Cardiac fibroblast (primary cell): ENCODE measurements at regions not wholly inside any gene's neighbourhood (a gene's known extent, or its start where the extent isn't known, plus 50 kb on each side); places are given as distances from the start of the nearest gene placed in this dataset.

ENCODE experiments used
- DNase-seq, 2 donors: peaks; one replicate each; pipeline versions ENCODE4 v3.0.0 to v3.0.0-alpha.2; 2010; ENCODE audit warnings: low read depth in 2 of 2
- H3K4me3 ChIP-seq, 2 donors: replicated peaks in 1 of 2; 1 replicate in 1 of 2; 2 replicates in 1 of 2; pipeline ENCODE4 v1.5.1; 2011; ENCODE audit warnings: low read depth in 2 of 2, low read length in 2 of 2, mild to moderate bottlenecking in 2 of 2, moderate library complexity in 1 of 2
- CTCF ChIP-seq: IDR thresholded peaks from one replicate; pipeline ENCODE4 v1.5.1; 2011; ENCODE audit warnings: low read depth, mild to moderate bottlenecking, low read length, inconsistent platforms

GRCh38 chr4:84441758-84442377 is 57.2 kb downstream of the NKX6-1 start:
- no peak for TF ChIP-seq CTCF
- no peak overlapping the region for H3K4me3 ChIP-seq
- DNase-seq, result no peak

- TF ChIP-seq CTCF, result no peak
- no peak for DNase-seq
- no peak overlapping the region for H3K4me3 ChIP-seq
These were observed 59.1 kb downstream of the NKX6-1 start for GRCh38 chr4:84439996-84440395.

GRCh38 chr4:84436812-84437211 is 62.3 kb downstream of the NKX6-1 start:
- DNase-seq, result no peak
- TF ChIP-seq CTCF, result no peak
- no peak overlapping the region for H3K4me3 ChIP-seq

- no peak for DNase-seq
- no peak for TF ChIP-seq CTCF
- no peak overlapping the region for H3K4me3 ChIP-seq
These were observed 64.7 kb downstream of the NKX6-1 start for GRCh38 chr4:84434344-84434743.

DNA sequence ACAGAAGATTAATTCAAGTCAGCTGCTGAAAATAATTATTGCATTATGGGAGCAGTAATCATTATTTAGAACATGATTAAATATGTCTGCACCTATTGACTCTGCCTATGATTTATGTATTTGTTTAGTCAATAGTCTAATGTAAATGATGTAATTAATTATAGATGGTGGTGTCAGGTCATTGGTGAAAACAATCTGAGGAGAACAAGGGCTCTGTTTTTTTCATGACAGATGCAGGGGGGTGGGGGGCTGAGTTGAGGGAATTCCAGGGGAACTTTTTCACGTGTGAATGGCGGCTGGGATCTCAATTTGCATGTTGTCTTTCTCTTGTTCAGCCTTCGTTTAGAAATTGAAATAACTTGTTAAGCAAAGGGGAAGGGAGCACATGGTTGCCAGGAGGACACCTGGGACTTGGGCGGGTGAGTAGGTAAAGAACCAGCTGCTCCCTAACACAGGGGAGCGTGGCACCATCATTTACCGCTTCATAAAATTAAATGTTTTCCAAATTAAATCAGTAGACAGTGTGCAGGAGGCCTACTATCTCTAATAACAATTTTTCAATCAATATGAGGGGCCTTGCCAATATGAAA is 65.4 kb downstream of the NKX6-1 start:
- no peak overlapping the region for H3K4me3 ChIP-seq
- no peak for DNase-seq
- TF ChIP-seq CTCF, result no peak

GRCh38 chr4:84432713-84433112 is 66.4 kb downstream of the NKX6-1 start:
- no peak for DNase-seq
- H3K4me3 ChIP-seq, result no peak overlapping the region
- TF ChIP-seq CTCF, result no peak

DNA sequence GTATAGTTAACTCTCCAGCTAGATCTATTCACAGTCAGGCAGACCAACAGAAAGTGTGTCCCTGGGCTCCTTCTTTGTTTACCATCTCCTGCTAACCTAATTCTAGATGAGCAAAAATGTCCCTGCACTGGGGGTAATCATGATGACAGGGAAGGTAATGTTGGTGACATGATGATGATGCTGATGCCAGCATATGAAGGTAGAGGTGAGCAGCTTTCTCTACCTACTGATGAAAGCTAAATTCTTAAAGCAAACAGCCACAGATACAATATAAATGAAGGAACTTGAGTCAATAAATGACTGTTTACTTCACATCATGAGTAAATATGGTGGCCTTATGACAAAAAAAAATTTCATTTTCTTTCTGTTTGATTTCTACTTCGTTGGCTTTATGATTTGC is 78.5 kb downstream of the NKX6-1 start:
- no peak for DNase-seq
- H3K4me3 ChIP-seq, result no peak overlapping the region
- no peak for TF ChIP-seq CTCF
